Skeletal muscle tissue (tissue), 3 donors: ENCODE measurements at regions not wholly inside any gene's neighbourhood (a gene's known extent, or its start where the extent isn't known, plus 50 kb on each side); places are given as distances from the start of the nearest gene placed in this dataset.
"Not testable (repeated sequence)": the region's sequence is repeated elsewhere in the genome, so short reads cannot be mapped to it uniquely, and the experiment has no call there.

ENCODE experiments used
- H3K27ac ChIP-seq: one replicate; pipeline ENCODE4 v1.7.0; 2013; ENCODE audit warnings: mild to moderate bottlenecking, low read depth, low read length, inconsistent platforms
- H3K27me3 ChIP-seq, 3 donors: one replicate each; pipeline ENCODE4 v1.7.0; 2013; ENCODE audit warnings: low read length in 3 of 3; ENCODE audit not compliant: control insufficient read depth in 3 of 3, insufficient read depth in 3 of 3
- H3K36me3 ChIP-seq, 3 donors: one replicate each; pipeline ENCODE4 v1.7.0; 2013; ENCODE audit warnings: low read length in 3 of 3; ENCODE audit not compliant: control insufficient read depth in 3 of 3, insufficient read depth in 3 of 3
- H3K4me1 ChIP-seq, 3 donors: one replicate each; pipeline ENCODE4 v1.7.0; 2013; ENCODE audit warnings: low read length in 3 of 3, mild to moderate bottlenecking in 3 of 3; ENCODE audit not compliant: control insufficient read depth in 3 of 3, insufficient read depth in 3 of 3
- H3K4me3 ChIP-seq, 3 donors: one replicate each; pipeline ENCODE4 v1.7.0; 2013; ENCODE audit warnings: low read length in 3 of 3
- H3K9ac ChIP-seq, 3 donors: one replicate each; pipeline ENCODE4 v1.7.0; 2013; ENCODE audit warnings: low read length in 3 of 3, mild to moderate bottlenecking in 3 of 3, moderate library complexity in 2 of 3, low read depth in 1 of 3
- H3K9me3 ChIP-seq, 3 donors: one replicate each; pipeline ENCODE4 v1.7.0; 2013; ENCODE audit warnings: low read length in 3 of 3; ENCODE audit not compliant: control insufficient read depth in 3 of 3
- donor health status: Osteomylitis.

DNA sequence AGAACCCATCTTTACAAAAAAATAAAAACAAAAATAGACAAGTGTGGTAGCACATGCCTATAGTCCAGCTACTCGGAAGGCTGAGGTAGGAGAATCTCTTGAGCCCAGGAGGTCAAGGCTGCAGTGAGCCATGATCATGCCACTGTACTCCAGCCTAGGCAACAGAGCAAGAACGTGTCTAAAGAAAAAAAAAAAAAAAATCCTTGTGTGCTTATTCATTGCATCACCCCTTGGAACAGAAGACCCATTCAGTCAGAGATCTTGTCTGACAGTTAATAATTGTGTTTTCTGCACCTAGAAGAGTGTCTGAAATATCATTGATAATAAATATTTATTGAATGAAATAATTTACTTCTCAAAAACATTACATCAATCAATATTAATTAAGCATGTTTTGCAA, 97.4 kb upstream of the TBL1X start:
- Histone ChIP-seq H3K27me3 (no peaks in the 10 kb centered on the region), H3K36me3 (no peaks in the 10 kb centered on the region), H3K4me3 (no peak overlapping the region), H3K9ac (no peak overlapping the region), H3K27ac (no peak overlapping the region), H3K9me3 (no peaks in the 10 kb centered on the region), H3K4me1 (no peaks in the 10 kb centered on the region)

DNA sequence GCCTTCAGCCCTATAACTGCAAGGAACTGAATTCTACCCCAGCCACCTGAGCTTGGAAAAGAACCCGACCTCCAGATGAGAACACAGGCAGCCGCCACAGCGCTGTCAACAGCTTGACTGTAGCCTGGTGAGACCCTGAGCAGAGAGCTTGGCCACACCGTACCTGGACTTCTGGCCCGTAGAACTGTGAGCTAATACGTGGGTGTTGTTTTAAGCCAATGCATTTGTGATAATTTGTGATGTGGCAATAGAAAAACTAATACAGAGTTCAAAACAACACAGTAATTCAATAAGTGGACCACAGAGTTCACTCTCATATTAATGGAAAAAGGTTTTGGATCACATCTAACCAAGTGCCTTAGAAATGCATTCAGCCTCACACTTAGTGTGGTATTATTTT, 96.6 kb upstream of the TBL1X start:
- Histone ChIP-seq H3K27me3 (no peaks in the 10 kb centered on the region), H3K27ac (no peak overlapping the region), H3K36me3 (no peaks in the 10 kb centered on the region), H3K4me1 (no peaks in the 10 kb centered on the region), H3K9me3 (no peaks in the 10 kb centered on the region), H3K4me3 (no peak overlapping the region), H3K9ac (no peak overlapping the region)

- Histone ChIP-seq H3K9ac (no peak overlapping the region), H3K9me3 (no peaks in the 10 kb centered on the region), H3K27me3 (no peaks in the 10 kb centered on the region), H3K4me1 (no peaks in the 10 kb centered on the region), H3K27ac (no peak overlapping the region), H3K4me3 (no peak overlapping the region), H3K36me3 (no peaks in the 10 kb centered on the region)
These were observed 95.0 kb upstream of the TBL1X start for GRCh38 chrX:9369802-9370291.

GRCh38 chrX:9370893-9371292, 94.0 kb upstream of the TBL1X start:
- Histone ChIP-seq H3K27me3 (no peaks in the 10 kb centered on the region), H3K9ac (no peak overlapping the region), H3K36me3 (no peaks in the 10 kb centered on the region), H3K4me3 (no peak overlapping the region), H3K27ac (no peak overlapping the region), H3K4me1 (no peaks in the 10 kb centered on the region), H3K9me3 (no peaks in the 10 kb centered on the region)

DNA sequence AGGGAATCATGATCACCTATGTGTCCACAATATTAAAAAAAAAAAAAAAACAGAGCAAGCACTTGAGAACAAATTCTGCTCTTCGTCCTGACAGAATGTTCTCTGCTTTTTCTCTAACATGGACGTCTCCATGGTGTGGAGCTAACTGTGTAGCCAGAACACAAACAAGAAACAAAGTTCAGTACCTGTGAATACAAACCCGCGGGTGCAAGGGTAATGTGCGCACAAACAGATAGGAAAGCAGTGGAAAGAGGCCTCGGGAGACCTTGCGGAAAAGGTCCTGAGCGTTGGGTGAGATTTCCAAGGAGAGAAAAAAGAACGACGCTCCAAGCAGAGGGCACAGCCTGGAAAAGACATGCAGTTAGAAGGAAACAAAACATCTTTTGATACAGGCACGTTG, 92.0 kb upstream of the TBL1X start:
- Histone ChIP-seq H3K4me1 (no peaks in the 10 kb centered on the region), H3K27me3 (no peaks in the 10 kb centered on the region), H3K9me3 (no peaks in the 10 kb centered on the region), H3K36me3 (no peaks in the 10 kb centered on the region), H3K9ac (no peak overlapping the region), H3K4me3 (no peak overlapping the region), H3K27ac (no peak overlapping the region)

DNA sequence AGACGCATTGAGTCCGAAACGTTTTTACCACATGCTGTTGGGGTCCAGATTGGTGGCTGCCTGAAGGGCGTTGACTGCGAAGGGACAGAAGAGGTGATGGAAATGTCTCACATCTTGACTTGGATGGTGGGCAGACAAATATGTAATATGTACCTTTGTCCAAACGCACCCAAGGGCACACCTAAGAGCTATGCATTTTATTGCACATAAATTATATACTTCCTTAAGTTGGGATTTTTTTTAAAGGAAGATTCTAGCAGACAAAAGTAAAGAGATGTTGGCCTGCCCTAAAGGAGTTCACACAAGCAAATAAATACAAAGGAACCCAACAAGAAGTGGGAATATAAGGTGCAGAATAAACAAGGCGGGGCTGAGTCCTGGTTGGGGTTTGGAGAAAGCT, 91.1 kb upstream of the TBL1X start:
- Histone ChIP-seq H3K36me3 (no peaks in the 10 kb centered on the region), H3K27me3 (no peaks in the 10 kb centered on the region), H3K27ac (no peak overlapping the region), H3K9me3 (no peaks in the 10 kb centered on the region), H3K4me3 (no peak overlapping the region), H3K4me1 (no peaks in the 10 kb centered on the region), H3K9ac (no peak overlapping the region)

GRCh38 chrX:9374555-9374954, 90.3 kb upstream of the TBL1X start:
- Histone ChIP-seq H3K9ac (no peak overlapping the region), H3K9me3 (no peaks in the 10 kb centered on the region), H3K4me3 (no peak overlapping the region), H3K27me3 (no peaks in the 10 kb centered on the region), H3K36me3 (no peaks in the 10 kb centered on the region), H3K4me1 (no peaks in the 10 kb centered on the region), H3K27ac (no peak overlapping the region)

DNA sequence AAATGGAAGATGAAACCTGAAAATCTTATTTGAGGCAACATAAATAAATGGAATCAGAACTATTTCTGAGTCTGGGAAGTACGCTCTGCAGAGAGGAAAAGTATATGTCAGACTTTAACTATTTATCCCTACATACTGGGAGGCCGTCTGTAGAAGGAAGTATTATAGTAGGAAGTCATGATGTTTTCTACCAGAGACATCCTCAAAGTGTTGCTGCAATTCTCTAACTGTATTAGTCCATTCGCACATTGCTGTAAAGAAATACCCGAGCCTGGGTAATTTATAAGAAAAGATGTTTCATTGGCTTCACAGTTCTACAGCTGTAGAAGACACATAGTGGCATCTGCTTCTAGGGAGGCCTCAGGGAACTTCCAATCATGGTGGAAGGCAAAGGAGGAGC, 88.7 kb upstream of the TBL1X start:
- Histone ChIP-seq H3K9me3 (no peaks in the 10 kb centered on the region), H3K36me3 (no peaks in the 10 kb centered on the region), H3K27me3 (no peaks in the 10 kb centered on the region), H3K27ac (no peak overlapping the region), H3K9ac (no peak overlapping the region), H3K4me1 (no peaks in the 10 kb centered on the region), H3K4me3 (no peak overlapping the region)

GRCh38 chrX:9377216-9377615, 87.6 kb upstream of the TBL1X start:
- H3K9me3 ChIP-seq, H3K27ac ChIP-seq, H3K4me1 ChIP-seq, H3K9ac ChIP-seq, H3K27me3 ChIP-seq, H3K4me3 ChIP-seq, H3K36me3 ChIP-seq: not testable (repeated sequence)

- Histone ChIP-seq H3K27me3 (no peaks in the 10 kb centered on the region), H3K9me3 (no peaks in the 10 kb centered on the region), H3K4me3 (no peak overlapping the region), H3K4me1 (no peaks in the 10 kb centered on the region), H3K9ac (no peak overlapping the region), H3K36me3 (no peaks in the 10 kb centered on the region), H3K27ac (no peak overlapping the region)
These were observed 85.7 kb upstream of the TBL1X start for GRCh38 chrX:9378980-9379696.
